Ovary (tissue), 7 donors: ENCODE measurements at regions not wholly inside any gene's neighbourhood (a gene's known extent, or its start where the extent isn't known, plus 50 kb on each side); places are given as distances from the start of the nearest gene placed in this dataset.
"Not testable (repeated sequence)": the region's sequence is repeated elsewhere in the genome, so short reads cannot be mapped to it uniquely, and the experiment has no call there.

Experiments
- DNase-seq, 5 donors: peaks; one replicate each; pipeline ENCODE4 v3.0.0-alpha.2; 2019 to 2020
- H3K27ac ChIP-seq, 2 donors: fragments of 200-600 bp; one replicate each; pipeline versions ENCODE4 v1.5.1 to v1.8.0; 2019 to 2022
- H3K27me3 ChIP-seq: fragments of 200-600 bp; one replicate; pipeline ENCODE4 v1.8.0; 2022
- H3K36me3 ChIP-seq: fragments of 200-600 bp; sonication (generic); one replicate; pipeline ENCODE4 v1.5.1; 2019
- H3K4me1 ChIP-seq: one replicate; pipeline ENCODE4 v1.8.1; 2013; ENCODE audit warnings: mild to moderate bottlenecking, moderate library complexity; ENCODE audit not compliant: insufficient read depth
- H3K4me3 ChIP-seq: fragments of 200-600 bp; sonication (generic); one replicate; pipeline ENCODE4 v1.5.1; 2017
- H3K9me3 ChIP-seq, 2 donors: fragments of 200-600 bp in 1 of 2; sonication (generic) in 1 of 2; one replicate each; pipeline versions ENCODE4 v1.5.1 to v1.8.1; 2013 to 2019; ENCODE audit warnings: mild to moderate bottlenecking in 1 of 2, moderate library complexity in 1 of 2
- CTCF ChIP-seq, 3 donors: fragments of 450-650 bp in 2 of 3; fragments of 200-600 bp in 1 of 3; IDR thresholded peaks; one replicate each; pipeline versions ENCODE4 v1.5.1 to v1.8.0; 2016 to 2022; ENCODE audit warnings: antibody characterized with exemption in 3 of 3, mild to moderate bottlenecking in 1 of 3
- EP300 ChIP-seq: sonication (generic); formaldehyde crosslinking; IDR thresholded peaks from one replicate; pipeline ENCODE4 v1.6.1; 2017; ENCODE audit warnings: antibody characterized with exemption
- POLR2A ChIP-seq: fragments of 450-650 bp; IDR thresholded peaks from one replicate; pipeline ENCODE4 v1.6.1; 2017; ENCODE audit warnings: antibody characterized with exemption, mild to moderate bottlenecking, moderate library complexity
- WGBS, 3 donors: extraction: QIAGEN DNeasy Blood & Tissue Kit in 1 of 3; methylation state at CpG; one replicate each; pipeline versions ENCODE4 v1.1.5 to v1.1.7; 2013 to 2017; 5-methylcytosine and 5-hydroxymethylcytosine counted together
- intact Hi-C, 4 donors: fragments of 100-400 bp; cut with DNase I; formaldehyde crosslinking; loops; one replicate each; pipeline versions ENCODE4 v1.11.0 to v1.15.1; 2022 to 2023
- donor health status: DM: no; HTN: no; CAD: no; lungs with moderate emphysema.
- donor health status: DM: no; HTN: no; CAD: no.
- donor health status: Bipolar disorder and iron deficiency.
- donor health status: DM: no; HTN: no; CAD: no.
- donor health status: DM: yes; HTN: yes; CAD: no.

GRCh38 chr5:112552216-112552615 lies 133.1 kb upstream of the EPB41L4A start:
- Histone ChIP-seq H3K27me3 (no peaks in the 10 kb centered on the region), H3K9me3 (no peaks in the 10 kb centered on the region), H3K4me1 (no peaks in the 10 kb centered on the region), H3K36me3 (no peaks in the 10 kb centered on the region), H3K27ac (no peak overlapping the region), H3K4me3 (no peak overlapping the region)
- TF ChIP-seq POLR2A (no peak), EP300 (no peak)
- intact Hi-C loops = loop anchor here in 2 of 4 donors (2.0 to 10.0 kb wide), 4 partner anchors 205 to 413 kb away; partner anchors contain the start of gene REEP5 (in 1 of the 2)
- DNase-seq = no peak
- 90 to 94% (median 91%) methylated on average over 9 of the region's 9 CpGs for WGBS, 3 donors

- H3K36me3 ChIP-seq = no peaks in the 10 kb centered on the region
- no peak overlapping the region for H3K27ac ChIP-seq
- H3K27me3 ChIP-seq = no peaks in the 10 kb centered on the region
- no peak overlapping the region for H3K4me3 ChIP-seq
- no peaks in the 10 kb centered on the region for H3K4me1 ChIP-seq
- H3K9me3 ChIP-seq = no peaks in the 10 kb centered on the region
- 97 to 98% (median 98%) methylated on average over 4 of the region's 4 CpGs for WGBS, 3 donors
- no peak for DNase-seq
- intact Hi-C loops = loop anchor here in 2 of 4 donors (2.0 to 10.0 kb wide), 4 partner anchors 204 to 412 kb away; partner anchors contain the start of gene REEP5 (in 1 of the 2)
- TF ChIP-seq CTCF (IDR thresholded peaks at IDR 0.05) (no peak), EP300 (no peak), POLR2A (no peak)
These were observed 133.7 kb upstream of the EPB41L4A start for GRCh38 chr5:112552791-112553190.

GRCh38 chr5:112554101-112554977 lies 135.3 kb upstream of the EPB41L4A start:
- Histone ChIP-seq H3K27me3 (no peaks in the 10 kb centered on the region), H3K36me3 (no peaks in the 10 kb centered on the region), H3K4me1 (no peaks in the 10 kb centered on the region), H3K9me3 (no peaks in the 10 kb centered on the region), H3K4me3 (no peak overlapping the region), H3K27ac (no peak overlapping the region)
- intact Hi-C loops = loop anchor here in 2 of 4 donors (5.0 to 10.0 kb wide), 3 partner anchors 203 to 410 kb away; partner anchors contain the start of gene REEP5 (in 1 of the 2)
- no peak for DNase-seq
- TF ChIP-seq EP300 (no peak), CTCF (IDR thresholded peaks at IDR 0.05) (no peak)
- WGBS, 3 donors = 32 to 41% (median 36%) methylated on average over 13 of the region's 13 CpGs

GRCh38 chr5:112555197-112555596 lies 136.1 kb upstream of the EPB41L4A start:
- no peaks in the 10 kb centered on the region for H3K36me3 ChIP-seq
- no peak for DNase-seq
- no peaks in the 10 kb centered on the region for H3K9me3 ChIP-seq
- WGBS, 3 donors = 48 to 70% (median 69%) methylated on average over 2 of the region's 2 CpGs
- H3K27ac ChIP-seq = no peak overlapping the region
- H3K4me3 ChIP-seq = no peak overlapping the region
- TF ChIP-seq CTCF (IDR thresholded peaks at IDR 0.05) = no peak
- no peaks in the 10 kb centered on the region for H3K27me3 ChIP-seq
- intact Hi-C loops = loop anchor here in 2 of 4 donors (10.0 kb wide), 2 partner anchors 370 to 410 kb away; partner anchors contain the start of gene REEP5 (in 1 of the 2)
- H3K4me1 ChIP-seq = no peaks in the 10 kb centered on the region

- Histone ChIP-seq H3K27me3 (no peaks in the 10 kb centered on the region), H3K4me1 (no peaks in the 10 kb centered on the region), H3K4me3 (no peak overlapping the region), H3K27ac (no peak overlapping the region), H3K36me3 (no peaks in the 10 kb centered on the region), H3K9me3 (no peaks in the 10 kb centered on the region)
- TF ChIP-seq EP300 (no peak), CTCF (IDR thresholded peaks at IDR 0.05) (no peak), POLR2A (no peak)
- 49 to 56% (median 55%) methylated on average over 3 of the region's 3 CpGs for WGBS, 3 donors
- no peak for DNase-seq
- intact Hi-C loops = loop anchor here in 2 of 4 donors (10.0 kb wide), 2 partner anchors 369 to 409 kb away; partner anchors contain the start of gene REEP5 (in 1 of the 2)
These were observed 136.6 kb upstream of the EPB41L4A start for GRCh38 chr5:112555691-112556090.

- not testable (repeated sequence) for DNase-seq, H3K27me3 ChIP-seq, H3K36me3 ChIP-seq, H3K4me3 ChIP-seq, H3K9me3 ChIP-seq, H3K27ac ChIP-seq, H3K4me1 ChIP-seq
- intact Hi-C loops = loop anchor here in 2 of 4 donors (10.0 kb wide), 2 partner anchors 365 to 405 kb away; partner anchors contain the start of gene REEP5 (in 1 of the 2)
- 44 to 62% (median 59%) methylated on average over 2 of the region's 2 CpGs for WGBS, 3 donors
These were observed 140.4 kb upstream of the EPB41L4A start for GRCh38 chr5:112559501-112559900.
